Stromal cell of bone marrow (primary cell): ENCODE measurements at regions not wholly inside any gene's neighbourhood (a gene's known extent, or its start where the extent isn't known, plus 50 kb on each side); places are given as distances from the start of the nearest gene placed in this dataset.
A peak's percentile ranks its signal among the peaks of the same experiment; 100 is the strongest.

Source experiments
- DNase-seq: peaks from one replicate; pipeline ENCODE4 v3.0.0-alpha.2; 2012; ENCODE audit warnings: low read depth

GRCh38 chr14:42123526-42123925, 516.9 kb downstream of the LRFN5 start:
- DNase-seq = no peak

DNA sequence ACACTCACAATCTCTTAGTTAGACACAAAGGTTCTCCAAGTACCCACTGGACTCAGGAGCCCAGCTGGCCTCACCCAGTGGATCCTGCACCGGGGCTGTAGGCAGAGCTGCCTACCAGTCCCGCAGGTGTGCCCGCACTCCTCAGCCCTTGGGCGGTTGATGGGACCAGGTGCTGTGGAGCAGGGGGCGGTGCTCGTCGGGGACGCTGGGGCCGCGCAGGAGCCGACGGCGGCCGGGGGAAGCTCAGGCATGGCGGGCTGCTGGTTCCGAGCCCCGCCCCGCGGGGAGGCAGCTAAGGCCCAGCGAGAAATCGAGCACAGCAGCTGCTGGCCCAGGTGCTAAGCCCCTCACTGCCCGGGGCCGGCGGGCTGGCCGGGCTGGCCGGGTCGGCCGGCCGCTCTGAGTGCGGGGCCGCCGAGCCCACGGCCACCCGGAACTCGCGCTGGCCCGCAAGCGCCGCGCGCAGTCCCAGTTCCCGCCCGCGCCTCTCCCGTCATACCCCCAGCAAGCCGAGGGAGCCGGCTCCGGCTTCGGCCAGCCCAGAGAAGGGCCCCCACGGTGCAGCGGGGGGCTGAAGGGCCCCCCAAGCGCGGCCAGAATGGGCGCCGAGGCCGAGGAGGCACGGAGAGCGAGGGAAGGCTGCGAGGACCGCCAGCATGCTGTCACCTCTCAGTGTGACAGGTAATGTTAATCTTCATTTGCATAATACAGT, 506.8 kb downstream of the LRFN5 start:
- DNase-seq = no peak

DNA sequence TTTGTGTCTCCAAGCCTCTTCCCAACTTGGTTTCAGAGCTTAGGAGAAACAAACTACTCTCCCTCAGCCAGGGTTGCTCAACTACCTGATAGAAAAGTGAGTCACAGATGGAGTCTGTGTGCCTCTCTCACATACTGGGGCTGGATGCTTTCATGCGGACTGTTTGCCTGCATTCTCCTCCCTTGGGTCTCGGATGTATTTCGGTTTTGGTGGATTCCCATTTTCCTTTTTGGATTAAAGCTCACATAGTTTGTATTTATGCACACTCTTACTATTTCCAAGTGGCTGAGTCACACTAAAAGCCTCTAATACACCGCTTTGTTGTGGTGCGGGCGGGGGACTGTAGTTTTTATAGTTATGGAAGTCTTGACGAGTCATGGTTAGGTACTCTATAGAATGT, 505.4 kb downstream of the LRFN5 start:
- DNase-seq = peak; percentile 23

DNA sequence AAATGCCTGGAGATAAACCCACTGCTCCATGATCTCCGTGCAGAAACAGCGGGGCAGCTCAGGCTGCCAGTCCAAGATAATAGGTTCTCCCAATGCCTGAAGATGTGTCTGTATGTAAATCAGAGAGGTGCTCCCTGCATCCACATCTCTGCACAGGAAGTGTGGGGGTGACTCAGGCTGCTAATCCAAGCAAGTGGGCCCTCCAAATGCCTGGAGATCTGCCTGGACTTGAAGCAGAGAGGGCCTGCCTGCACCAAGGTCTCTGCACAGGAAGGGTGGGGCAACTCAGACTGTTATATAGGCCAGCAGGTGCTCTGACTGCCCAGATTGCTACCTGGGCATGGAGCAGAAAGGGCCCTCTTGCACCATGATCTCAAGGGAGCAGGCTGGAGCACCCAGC, 504.7 kb downstream of the LRFN5 start:
- no peak for DNase-seq

DNA sequence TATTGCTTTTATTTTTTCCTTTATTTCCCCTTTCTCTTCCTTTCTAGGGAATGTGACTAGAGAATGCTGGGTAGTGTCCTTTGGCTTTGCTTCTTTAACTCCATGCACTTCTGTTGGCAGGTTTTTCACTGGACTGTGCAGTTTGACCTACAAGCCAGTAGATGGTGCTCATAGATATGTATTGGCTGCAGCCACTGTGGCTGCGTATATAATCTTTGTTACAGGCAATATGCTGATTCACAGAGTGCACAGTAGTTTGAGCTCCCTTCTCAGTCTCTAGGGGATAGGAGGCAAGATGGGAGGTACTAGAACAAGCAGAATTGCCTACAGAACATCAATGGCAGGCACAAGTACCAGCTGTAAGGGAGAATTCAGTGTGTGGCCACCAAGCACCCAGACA, 503.5 kb downstream of the LRFN5 start:
- peak; percentile 63 for DNase-seq

- no peak for DNase-seq
These were observed 488.5 kb downstream of the LRFN5 start for GRCh38 chr14:42095155-42095554.

DNA sequence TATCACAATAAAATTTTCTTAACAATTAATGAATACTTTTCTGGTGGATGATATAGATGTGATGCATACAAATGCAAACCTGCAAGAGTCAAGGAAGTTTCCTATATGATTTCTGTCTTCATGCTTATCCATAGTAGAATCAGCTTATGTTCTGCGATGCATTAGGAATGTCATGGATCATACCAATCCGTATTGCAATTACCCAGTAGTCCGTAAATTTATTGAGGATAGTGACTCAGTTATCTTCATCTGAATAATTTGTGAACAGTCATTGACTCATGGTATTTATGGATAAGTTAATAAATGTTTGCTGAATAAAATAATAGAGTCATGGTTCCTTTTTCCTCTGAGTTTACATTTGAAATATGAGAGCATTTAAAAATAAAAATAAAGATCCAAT, 483.4 kb downstream of the LRFN5 start:
- DNase-seq = no peak

DNA sequence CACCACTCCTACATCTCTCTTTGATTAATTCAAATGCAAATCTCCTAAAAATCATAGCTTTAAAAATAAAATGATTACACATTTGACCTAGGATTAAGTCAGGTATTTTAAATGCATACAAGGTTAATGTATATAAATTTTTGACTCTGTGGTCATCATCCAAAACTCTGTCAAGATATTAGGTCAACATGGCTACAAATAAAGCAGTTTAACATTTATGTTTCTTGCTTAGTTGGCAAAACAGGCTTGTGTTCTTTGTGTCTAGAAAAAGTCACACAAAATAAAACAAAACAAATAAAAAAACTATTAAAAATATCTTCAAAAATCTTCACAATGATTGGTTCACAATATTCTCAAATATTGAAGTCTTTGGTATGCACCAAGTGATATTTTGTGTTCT, 473.2 kb downstream of the LRFN5 start:
- no peak for DNase-seq

DNA sequence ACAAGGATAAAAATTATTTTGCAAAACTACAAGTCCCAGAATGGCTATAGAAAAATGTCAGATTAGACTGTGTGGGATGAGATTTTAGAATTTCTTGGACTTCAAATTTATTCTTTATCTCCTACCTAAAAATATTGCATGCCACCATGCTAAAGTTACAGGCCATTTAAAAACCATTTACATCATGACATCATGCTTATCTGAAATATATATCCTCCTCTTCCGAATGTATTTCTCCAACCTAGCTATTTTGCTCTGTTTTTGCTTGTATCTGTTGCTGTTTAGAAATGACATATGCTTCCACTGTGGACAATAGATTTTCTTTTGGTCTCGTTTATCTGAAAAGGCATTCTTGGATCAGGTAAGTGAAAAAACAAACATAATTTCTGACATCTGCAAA, 471.7 kb downstream of the LRFN5 start:
- DNase-seq = no peak

DNA sequence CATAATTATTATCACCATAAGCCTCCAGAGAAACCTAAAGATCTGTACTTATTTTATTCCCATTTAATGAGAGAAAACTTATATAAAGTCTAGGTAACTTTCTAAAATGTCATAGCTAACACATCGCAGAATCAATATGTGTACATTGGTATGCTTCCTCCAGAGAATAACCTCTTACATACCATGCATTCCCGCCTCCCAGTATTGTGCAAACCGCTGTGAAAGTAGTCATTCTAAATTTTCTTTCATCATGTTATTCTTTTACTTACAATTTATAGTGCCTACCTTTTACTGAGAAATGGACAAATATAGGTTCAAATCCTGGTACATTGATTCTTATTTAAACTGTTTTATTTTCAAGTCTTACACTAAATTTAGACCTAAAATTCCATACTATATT, 463.4 kb downstream of the LRFN5 start:
- DNase-seq = no peak

DNA sequence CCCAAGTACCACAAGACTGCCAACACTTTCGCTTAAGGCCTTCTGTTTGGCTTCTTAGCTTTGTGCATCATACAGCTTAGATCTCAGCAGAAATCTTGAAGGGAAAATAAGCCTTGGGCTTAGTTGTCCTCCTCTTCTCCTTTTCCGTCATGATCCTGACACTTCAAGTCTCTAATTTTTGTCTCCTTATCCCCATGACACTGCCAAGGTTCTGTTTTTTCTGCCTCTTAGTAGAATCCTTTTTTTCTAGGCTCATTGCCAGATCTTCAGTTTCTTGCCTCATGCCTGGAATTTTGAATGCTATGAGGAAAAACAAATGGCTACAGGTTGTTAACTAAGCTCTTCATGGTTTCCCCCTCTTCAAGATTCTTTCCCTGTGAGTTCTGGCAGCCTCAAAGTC, 450.4 kb downstream of the LRFN5 start:
- DNase-seq = no peak

DNA sequence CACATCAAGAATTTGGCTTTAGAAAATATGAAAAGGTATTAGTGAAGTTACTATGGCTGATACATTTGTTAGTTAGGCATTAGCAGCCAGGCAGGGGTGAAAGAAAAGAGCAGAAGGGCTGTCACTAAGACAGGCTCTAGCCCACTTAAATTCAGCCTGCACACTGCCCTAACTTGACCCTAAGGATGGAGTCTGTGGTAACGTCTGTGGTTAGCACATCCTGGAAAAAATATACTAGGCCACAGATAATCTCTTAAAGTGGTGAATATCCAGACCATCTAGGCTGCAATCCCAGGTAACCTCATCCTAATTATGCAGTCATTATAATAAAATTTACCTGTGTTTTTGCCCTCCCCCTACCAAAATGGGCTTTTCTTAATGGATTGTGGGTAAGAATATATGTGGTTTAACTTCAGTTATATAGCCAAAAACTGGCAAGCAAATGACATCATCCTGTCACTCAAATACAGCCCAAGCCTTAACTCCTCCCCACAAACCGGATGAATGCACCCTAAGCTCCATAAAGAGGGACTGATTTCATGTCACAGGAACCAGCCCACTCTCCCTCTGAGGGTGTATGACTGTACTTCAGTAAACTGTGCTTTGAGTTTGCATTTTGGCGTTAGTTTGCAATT, 440.9 kb downstream of the LRFN5 start:
- DNase-seq = peak; percentile 10

DNA sequence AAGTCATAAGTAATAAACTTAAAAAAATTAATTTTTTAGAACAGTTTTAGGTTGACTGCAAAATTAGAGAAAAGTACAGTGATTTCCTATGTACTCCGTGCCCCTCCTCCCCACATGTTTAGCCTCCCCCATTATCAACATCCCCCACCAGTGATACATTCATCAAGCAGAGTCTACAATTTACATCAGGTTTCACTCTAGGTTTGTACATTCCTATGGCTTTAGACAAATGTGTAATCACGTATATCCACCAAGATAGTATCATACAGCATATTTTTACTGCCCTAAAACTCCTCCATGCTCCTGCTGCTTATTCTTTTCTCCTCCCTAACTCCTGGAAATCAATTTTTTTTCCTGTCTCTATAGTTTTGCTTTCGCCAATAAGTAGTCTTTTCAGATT, 438.7 kb downstream of the LRFN5 start:
- no peak for DNase-seq

DNA sequence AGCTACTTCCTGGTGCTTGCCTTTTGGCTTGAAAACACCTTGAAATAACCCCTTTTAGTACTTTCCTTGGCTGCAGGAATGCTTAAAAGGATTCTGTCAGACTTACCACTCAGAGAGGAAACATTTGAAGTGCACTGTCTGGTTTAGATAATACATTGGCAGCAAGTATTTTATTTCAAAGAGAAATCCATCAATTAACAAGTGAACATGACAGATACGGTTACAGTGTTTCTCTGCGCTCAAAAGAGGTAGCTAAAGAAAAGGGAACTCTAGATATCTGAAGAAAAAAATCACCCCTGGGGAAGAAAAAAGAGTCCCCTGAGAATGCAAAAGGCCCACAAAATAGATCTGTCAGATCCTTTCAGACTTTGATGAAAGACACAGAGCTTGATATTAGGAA, 421.9 kb downstream of the LRFN5 start:
- DNase-seq = no peak

GRCh38 chr14:42027271-42027670, 420.6 kb downstream of the LRFN5 start:
- DNase-seq = no peak

DNA sequence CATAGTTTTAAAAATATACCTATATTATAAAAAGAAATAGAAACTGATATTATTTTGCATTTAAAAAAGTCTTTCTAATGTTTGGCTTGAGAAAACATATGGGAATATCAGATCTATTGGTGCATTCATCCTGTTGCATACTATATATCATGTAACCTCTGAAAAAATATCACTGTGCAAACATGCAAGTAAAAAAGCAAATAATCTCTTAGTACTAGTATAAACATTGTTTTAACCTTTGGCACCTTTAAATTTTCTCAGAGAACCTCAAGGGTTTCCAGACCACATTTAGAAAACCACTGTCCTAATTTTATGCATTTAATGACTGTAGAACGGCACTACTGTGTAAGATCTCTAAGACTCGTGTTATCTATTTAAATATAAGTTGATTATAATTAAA, 416.8 kb downstream of the LRFN5 start:
- no peak for DNase-seq

- DNase-seq = no peak
These were observed 407.6 kb downstream of the LRFN5 start for GRCh38 chr14:42014301-42014700.

DNA sequence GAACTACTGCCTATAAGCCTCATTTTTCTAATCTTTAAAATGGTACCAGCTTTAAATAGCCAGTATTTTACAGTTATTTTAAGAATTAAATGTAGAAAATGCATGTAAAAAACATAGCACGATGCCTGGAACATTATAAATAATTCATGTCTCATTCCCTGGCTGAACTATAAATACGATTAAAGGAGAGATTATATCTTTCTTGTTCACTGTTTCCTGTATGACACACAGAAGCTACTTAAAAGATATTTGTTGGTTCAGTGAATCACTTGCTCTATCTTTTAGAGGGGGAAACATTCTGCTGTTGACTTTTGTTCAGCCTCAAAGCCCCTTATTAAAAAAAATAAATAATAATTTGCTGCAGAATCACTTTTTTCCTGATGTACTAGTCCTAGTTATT, 406.9 kb downstream of the LRFN5 start:
- DNase-seq = no peak

GRCh38 chr14:42013153-42013552, 406.5 kb downstream of the LRFN5 start:
- no peak for DNase-seq

DNA sequence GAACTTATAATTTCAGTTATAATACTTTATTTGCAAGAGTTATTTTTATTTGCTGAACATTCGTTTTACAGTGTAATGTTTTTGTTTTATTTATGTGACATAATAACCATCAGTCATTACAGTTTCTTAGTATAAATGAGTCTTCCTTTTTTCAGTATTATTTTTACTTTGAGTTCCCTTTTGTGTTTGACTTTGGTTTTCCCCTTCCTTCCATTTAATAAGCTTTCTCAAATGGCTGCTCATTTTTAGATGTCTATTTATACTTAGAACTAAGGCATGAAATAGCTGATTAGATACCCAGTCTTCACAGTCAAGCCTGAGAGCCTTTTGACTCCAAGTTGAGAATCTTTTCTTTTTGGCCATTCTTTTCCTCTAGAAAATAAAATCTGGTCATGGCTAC, 404.5 kb downstream of the LRFN5 start:
- no peak for DNase-seq

GRCh38 chr14:42004321-42004720, 397.6 kb downstream of the LRFN5 start:
- no peak for DNase-seq

DNA sequence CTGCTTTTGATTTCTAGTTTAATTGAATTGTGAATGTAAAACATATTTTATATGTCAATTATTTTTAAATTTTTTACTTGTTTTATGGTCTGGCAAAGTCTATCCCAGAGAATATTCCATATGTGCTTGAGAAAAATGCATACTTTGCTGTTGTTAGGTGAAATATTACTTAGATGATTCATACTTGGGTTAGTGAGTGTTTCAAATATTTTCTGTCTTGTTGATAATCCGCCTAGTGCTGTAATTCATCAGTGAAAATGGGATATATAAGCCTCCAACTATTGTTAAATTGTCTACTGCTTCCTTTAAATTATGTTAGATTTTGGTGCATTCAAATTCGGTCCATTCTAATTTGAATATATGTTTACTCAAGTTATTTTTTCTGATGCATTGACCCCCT, 395.5 kb downstream of the LRFN5 start:
- no peak for DNase-seq

GRCh38 chr14:42001431-42001830, 394.8 kb downstream of the LRFN5 start:
- no peak for DNase-seq

DNA sequence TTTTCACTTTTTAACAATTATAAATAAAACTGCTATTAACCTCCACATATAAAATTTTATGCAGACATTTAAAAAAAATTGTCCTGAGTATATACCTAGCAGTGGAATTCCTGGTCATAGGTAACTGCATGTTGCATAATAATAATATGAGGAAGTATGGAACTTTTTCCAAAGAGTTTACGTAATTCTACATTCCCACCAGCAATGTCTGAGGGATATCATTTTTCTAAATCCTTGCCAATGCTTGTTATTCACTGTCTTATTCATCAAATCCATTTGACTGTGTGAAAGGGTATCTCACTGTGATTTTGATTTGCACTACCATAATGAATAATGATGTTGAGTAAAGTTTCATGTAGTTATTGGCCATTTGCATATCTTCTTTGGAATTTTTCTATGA, 393.8 kb downstream of the LRFN5 start:
- DNase-seq = no peak
